ENCODE measurements at regions not wholly inside any gene's neighbourhood (a gene's known extent, or its start where the extent isn't known, plus 50 kb on each side); places are given as distances from the start of the nearest gene placed in this dataset.
A peak's percentile ranks its signal among the peaks of the same experiment; 100 is the strongest.

DNA sequence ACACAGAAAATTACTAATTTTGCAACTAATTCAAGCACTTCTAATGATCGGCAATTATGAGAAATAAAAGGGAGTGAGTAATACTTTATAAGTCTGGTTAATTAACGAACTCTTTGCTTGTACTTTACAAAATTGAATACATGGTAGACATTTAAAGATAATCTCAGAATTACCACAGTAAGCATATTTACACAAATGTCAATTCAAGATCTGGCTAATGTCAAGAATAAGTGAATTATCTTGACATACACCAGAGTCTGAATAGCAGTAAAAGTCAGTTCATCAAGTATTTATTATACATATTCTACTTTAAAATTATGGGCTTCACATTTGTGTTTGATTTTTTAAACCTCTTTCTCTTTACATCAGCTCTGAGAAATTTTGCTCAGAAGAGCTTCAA is 643.4 kb downstream of the OLFM4 start:
- H3K9ac ChIP-seq (ENCODE audit: low read depth, low read length) = no peak overlapping the region
- 100% methylated on average over 1 of the region's 2 CpGs for WGBS
- no peaks in the 10 kb centered on the region for H3K4me1 ChIP-seq (ENCODE audit: insufficient read depth, low read length)
- H3K9me3 ChIP-seq (ENCODE audit: insufficient read depth, low read depth, low read length) = no peaks in the 10 kb centered on the region
- no peaks in the 10 kb centered on the region for H3K36me3 ChIP-seq (ENCODE audit: insufficient read depth, low read length)
- no peak overlapping the region for H3K27ac ChIP-seq (ENCODE audit: low read depth, low read length)
- H3K27me3 ChIP-seq (ENCODE audit: insufficient read depth, low read length) = no peaks in the 10 kb centered on the region
- H3K4me3 ChIP-seq (ENCODE audit: low read length) = no peak overlapping the region

- no peaks in the 10 kb centered on the region for H3K9me3 ChIP-seq (ENCODE audit: insufficient read depth, low read depth, low read length)
- no peaks in the 10 kb centered on the region for H3K4me1 ChIP-seq (ENCODE audit: insufficient read depth, low read length)
- H3K27ac ChIP-seq (ENCODE audit: low read depth, low read length) = no peak overlapping the region
- H3K9ac ChIP-seq (ENCODE audit: low read depth, low read length) = no peak overlapping the region
- no peaks in the 10 kb centered on the region for H3K27me3 ChIP-seq (ENCODE audit: insufficient read depth, low read length)
- H3K4me3 ChIP-seq (ENCODE audit: low read length) = no peak overlapping the region
- WGBS = no CpG with 5 or more reads among the region's 1 CpG
- no peaks in the 10 kb centered on the region for H3K36me3 ChIP-seq (ENCODE audit: insufficient read depth, low read length)
Observed at GRCh38 chr13:53683146-53683545, 654.5 kb downstream of the OLFM4 start.

- Histone ChIP-seq H3K9me3 (ENCODE audit: insufficient read depth, low read depth, low read length) (no peaks in the 10 kb centered on the region), H3K36me3 (ENCODE audit: insufficient read depth, low read length) (no peaks in the 10 kb centered on the region), H3K27ac (ENCODE audit: low read depth, low read length) (no peak overlapping the region), H3K27me3 (ENCODE audit: insufficient read depth, low read length) (no peaks in the 10 kb centered on the region), H3K9ac (ENCODE audit: low read depth, low read length) (no peak overlapping the region), H3K4me3 (ENCODE audit: low read length) (no peak overlapping the region), H3K4me1 (ENCODE audit: insufficient read depth, low read length) (no peaks in the 10 kb centered on the region)
- 100% methylated on average over 1 of the region's 2 CpGs for WGBS
Observed at GRCh38 chr13:53683608-53684007, 655.0 kb downstream of the OLFM4 start.

- H3K4me3 ChIP-seq (ENCODE audit: low read length) = no peak overlapping the region
- WGBS = 100% methylated on average over 2 of the region's 2 CpGs
- no peak overlapping the region for H3K27ac ChIP-seq (ENCODE audit: low read depth, low read length)
- H3K4me1 ChIP-seq (ENCODE audit: insufficient read depth, low read length) = peaks cover 20% of the 10 kb centered on the region
- no peaks in the 10 kb centered on the region for H3K36me3 ChIP-seq (ENCODE audit: insufficient read depth, low read length)
- no peaks in the 10 kb centered on the region for H3K9me3 ChIP-seq (ENCODE audit: insufficient read depth, low read depth, low read length)
- H3K27me3 ChIP-seq (ENCODE audit: insufficient read depth, low read length) = no peaks in the 10 kb centered on the region
- no peak overlapping the region for H3K9ac ChIP-seq (ENCODE audit: low read depth, low read length)
Observed at GRCh38 chr13:53691417-53691816, 662.8 kb downstream of the OLFM4 start.

GRCh38 chr13:53694814-53695532 is 666.4 kb downstream of the OLFM4 start:
- 0 out of 2 replicates have a peak overlapping the region, but pooled peaks have one; percentile 17 for H3K27ac ChIP-seq (ENCODE audit: low read depth, low read length)
- 71% methylated on average over 2 of the region's 2 CpGs for WGBS
- no peaks in the 10 kb centered on the region for H3K27me3 ChIP-seq (ENCODE audit: insufficient read depth, low read length)
- peaks cover 20% of the 10 kb centered on the region for H3K4me1 ChIP-seq (ENCODE audit: insufficient read depth, low read length)
- H3K4me3 ChIP-seq (ENCODE audit: low read length) = no peak overlapping the region
- peaks cover 2% of the 10 kb centered on the region; the same call in 1 of the 2 replicates for H3K9me3 ChIP-seq (ENCODE audit: insufficient read depth, low read depth, low read length)
- no peaks in the 10 kb centered on the region for H3K36me3 ChIP-seq (ENCODE audit: insufficient read depth, low read length)
- no peak overlapping the region for H3K9ac ChIP-seq (ENCODE audit: low read depth, low read length)

- 95% methylated on average over 2 of the region's 2 CpGs for WGBS
Observed at GRCh38 chr13:53703371-53704080, 674.9 kb downstream of the OLFM4 start.

GRCh38 chr13:53719281-53719680 is 690.7 kb downstream of the OLFM4 start:
- no peaks in the 10 kb centered on the region for H3K27me3 ChIP-seq (ENCODE audit: insufficient read depth, low read length)

More at GRCh38 chr13:53703371-53704080, 674.9 kb downstream of the OLFM4 start:
- H3K27ac ChIP-seq (ENCODE audit: low read depth, low read length) = no peak overlapping the region
- H3K36me3 ChIP-seq (ENCODE audit: insufficient read depth, low read length) = no peaks in the 10 kb centered on the region
- H3K27me3 ChIP-seq (ENCODE audit: insufficient read depth, low read length) = no peaks in the 10 kb centered on the region
- no peak overlapping the region for H3K4me3 ChIP-seq (ENCODE audit: low read length)
- no peaks in the 10 kb centered on the region for H3K4me1 ChIP-seq (ENCODE audit: insufficient read depth, low read length)
- no peak overlapping the region for H3K9ac ChIP-seq (ENCODE audit: low read depth, low read length)
- H3K9me3 ChIP-seq (ENCODE audit: insufficient read depth, low read depth, low read length) = no peaks in the 10 kb centered on the region

DNA sequence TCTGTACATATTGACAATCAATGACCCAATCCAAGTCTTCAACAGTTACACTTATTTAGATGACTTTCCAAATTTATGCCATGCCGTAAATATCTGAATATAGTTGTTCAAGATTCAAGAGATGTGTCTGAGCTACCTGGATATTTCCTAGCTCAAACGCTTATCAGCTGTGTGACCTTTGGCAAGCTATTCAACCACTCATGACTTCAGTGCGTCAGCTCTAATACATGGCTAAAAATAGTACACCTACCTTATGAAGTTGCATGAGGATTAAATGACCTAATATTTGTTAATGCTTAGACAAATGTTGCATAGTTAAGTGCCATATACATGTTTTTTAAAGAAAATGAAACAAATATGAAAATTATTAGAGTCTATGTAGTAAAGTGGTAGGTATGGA is 704.1 kb downstream of the OLFM4 start:
- 97% methylated on average over 3 of the region's 3 CpGs for WGBS

More at GRCh38 chr13:53719281-53719680, 690.7 kb downstream of the OLFM4 start:
- H3K27ac ChIP-seq (ENCODE audit: low read depth, low read length) = no peak overlapping the region
- H3K9ac ChIP-seq (ENCODE audit: low read depth, low read length) = no peak overlapping the region
- H3K4me1 ChIP-seq (ENCODE audit: insufficient read depth, low read length) = no peaks in the 10 kb centered on the region
- H3K36me3 ChIP-seq (ENCODE audit: insufficient read depth, low read length) = no peaks in the 10 kb centered on the region
- H3K4me3 ChIP-seq (ENCODE audit: low read length) = no peak overlapping the region
- peaks cover 19% of the 10 kb centered on the region; the same call in 1 of the 2 replicates for H3K9me3 ChIP-seq (ENCODE audit: insufficient read depth, low read depth, low read length)

DNA sequence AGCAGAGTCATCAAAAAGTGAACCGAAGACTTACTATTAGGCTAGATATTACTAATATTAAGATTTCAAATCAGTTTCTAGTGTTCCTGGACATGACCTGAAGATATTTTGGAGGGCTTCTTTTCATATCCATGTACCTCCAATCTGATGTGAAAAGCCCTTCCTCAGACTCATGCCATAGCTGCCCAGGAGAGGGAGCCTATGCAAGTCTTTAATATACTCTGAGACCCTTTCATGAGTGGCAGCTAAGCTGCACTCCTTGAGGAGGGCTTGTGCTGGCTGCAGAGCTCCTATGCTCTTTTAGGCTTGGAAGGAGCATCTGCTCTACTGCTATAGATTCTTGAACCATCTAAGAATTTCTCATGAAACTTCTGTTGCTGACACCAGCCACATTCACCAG is 715.3 kb downstream of the OLFM4 start:
- Histone ChIP-seq H3K36me3 (ENCODE audit: insufficient read depth, low read length) (no peaks in the 10 kb centered on the region), H3K9ac (ENCODE audit: low read depth, low read length) (no peak overlapping the region), H3K27ac (ENCODE audit: low read depth, low read length) (no peak overlapping the region), H3K27me3 (ENCODE audit: insufficient read depth, low read length) (no peaks in the 10 kb centered on the region), H3K4me3 (ENCODE audit: low read length) (no peak overlapping the region), H3K4me1 (ENCODE audit: insufficient read depth, low read length) (peaks cover 6% of the 10 kb centered on the region; the same call in 1 of the 2 replicates), H3K9me3 (ENCODE audit: insufficient read depth, low read depth, low read length) (no peaks in the 10 kb centered on the region)
- WGBS = 100% methylated on average over 1 of the region's 1 CpG

More for the DNA sequence above, 704.1 kb downstream of the OLFM4 start:
- Histone ChIP-seq H3K9me3 (ENCODE audit: insufficient read depth, low read depth, low read length) (no peaks in the 10 kb centered on the region), H3K4me3 (ENCODE audit: low read length) (no peak overlapping the region), H3K36me3 (ENCODE audit: insufficient read depth, low read length) (no peaks in the 10 kb centered on the region), H3K27me3 (ENCODE audit: insufficient read depth, low read length) (no peaks in the 10 kb centered on the region), H3K27ac (ENCODE audit: low read depth, low read length) (no peak overlapping the region), H3K9ac (ENCODE audit: low read depth, low read length) (no peak overlapping the region), H3K4me1 (ENCODE audit: insufficient read depth, low read length) (no peaks in the 10 kb centered on the region)

DNA sequence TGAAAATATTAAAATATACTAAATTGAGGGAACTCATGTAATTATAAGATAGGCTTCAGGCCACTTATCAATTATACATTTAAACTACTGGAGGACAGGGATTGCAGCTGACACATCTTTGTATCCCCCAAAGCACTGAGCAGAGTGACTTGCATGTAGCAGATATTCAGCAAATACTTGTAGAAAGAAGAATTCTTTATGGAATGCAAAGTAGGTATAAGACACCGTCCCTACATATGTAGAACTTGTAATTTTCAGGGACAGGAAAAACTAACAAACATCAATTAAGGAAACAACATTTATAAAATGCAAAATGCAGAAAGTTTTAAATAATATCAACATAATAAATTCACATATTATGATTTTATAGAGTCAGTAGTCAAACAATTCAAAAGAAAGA is 719.2 kb downstream of the OLFM4 start:
- no peaks in the 10 kb centered on the region for H3K36me3 ChIP-seq (ENCODE audit: insufficient read depth, low read length)
- H3K4me1 ChIP-seq (ENCODE audit: insufficient read depth, low read length) = peaks cover 6% of the 10 kb centered on the region; the same call in 1 of the 2 replicates
- no CpG with 5 or more reads among the region's 1 CpG for WGBS
- H3K4me3 ChIP-seq (ENCODE audit: low read length) = no peak overlapping the region
- no peaks in the 10 kb centered on the region for H3K9me3 ChIP-seq (ENCODE audit: insufficient read depth, low read depth, low read length)
- no peak overlapping the region for H3K27ac ChIP-seq (ENCODE audit: low read depth, low read length)
- H3K9ac ChIP-seq (ENCODE audit: low read depth, low read length) = no peak overlapping the region
- no peaks in the 10 kb centered on the region for H3K27me3 ChIP-seq (ENCODE audit: insufficient read depth, low read length)

DNA sequence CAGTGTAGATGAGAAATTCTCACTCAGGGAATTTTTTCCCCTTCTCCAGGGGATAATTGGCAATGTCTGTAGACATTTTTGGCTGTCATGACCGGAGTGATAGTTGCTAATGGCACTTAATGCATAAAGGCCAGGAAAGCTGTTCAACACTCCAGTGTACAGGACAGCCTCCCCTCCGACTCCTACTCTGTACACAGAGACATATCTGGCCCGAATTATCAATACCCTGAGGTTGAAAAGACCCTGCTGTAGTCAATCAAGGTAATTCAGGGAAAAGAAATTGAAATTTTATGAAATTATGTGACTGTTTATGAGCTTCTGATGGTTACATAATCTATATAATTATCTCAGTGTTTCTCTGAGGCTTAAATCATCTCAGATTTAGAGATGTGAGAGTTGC is 720.7 kb downstream of the OLFM4 start:
- Histone ChIP-seq H3K9me3 (ENCODE audit: insufficient read depth, low read depth, low read length) (no peaks in the 10 kb centered on the region), H3K36me3 (ENCODE audit: insufficient read depth, low read length) (no peaks in the 10 kb centered on the region), H3K4me1 (ENCODE audit: insufficient read depth, low read length) (peaks cover 6% of the 10 kb centered on the region; the same call in 1 of the 2 replicates), H3K27me3 (ENCODE audit: insufficient read depth, low read length) (no peaks in the 10 kb centered on the region), H3K9ac (ENCODE audit: low read depth, low read length) (no peak overlapping the region), H3K27ac (ENCODE audit: low read depth, low read length) (no peak overlapping the region), H3K4me3 (ENCODE audit: low read length) (no peak overlapping the region)
- WGBS = 89% methylated on average over 3 of the region's 3 CpGs

All from HUES64 (cell line).